GM23338 (cell line): ENCODE measurements at regions not wholly inside any gene's neighbourhood (a gene's known extent, or its start where the extent isn't known, plus 50 kb on each side); places are given as distances from the start of the nearest gene placed in this dataset.

Source experiments
- ATAC-seq: fragments of 200-7000 bp; cut with Tn5 transposase; 3 replicates; pipeline ENCODE4 v1.9.1; 2020
- DNase-seq: peaks from one replicate; pipeline ENCODE4 v3.0.0-alpha.2; 2015; ENCODE audit warnings: low spot score
- H2AFZ ChIP-seq: fragments of 200-600 bp; sonication (generic); 2 replicates; pipeline ENCODE4 v1.8.0; 2016; ENCODE audit warnings: antibody characterized with exemption, mild to moderate bottlenecking, moderate library complexity
- H3F3A ChIP-seq: fragments of 200-600 bp; sonication (generic); replicated peaks from 2 replicates; pipeline ENCODE4 v1.8.0; 2017; ENCODE audit warnings: antibody characterized with exemption, mixed run types, low read depth
- H3K27ac ChIP-seq: fragments of 200-600 bp; sonication (generic); 2 replicates; pipeline ENCODE4 v1.6.1; 2016; ENCODE audit warnings: low read depth
- H3K27me3 ChIP-seq: fragments of 200-600 bp; sonication (generic); 2 replicates; pipeline ENCODE4 v1.8.0; 2016; ENCODE audit warnings: mild to moderate bottlenecking, mixed run types, moderate library complexity; ENCODE audit not compliant: insufficient read depth
- H3K36me3 ChIP-seq: fragments of 200-600 bp; sonication (generic); 2 replicates; pipeline ENCODE4 v1.8.0; 2016; ENCODE audit warnings: mild to moderate bottlenecking; ENCODE audit not compliant: insufficient read depth
- H3K4me1 ChIP-seq: fragments of 200-600 bp; sonication (generic); 2 replicates; pipeline ENCODE4 v1.8.0; 2016; ENCODE audit warnings: mild to moderate bottlenecking, moderate library complexity; ENCODE audit not compliant: insufficient read depth
- H3K4me2 ChIP-seq: fragments of 200-600 bp; sonication (generic); 2 replicates; pipeline ENCODE4 v1.7.1; 2017; ENCODE audit warnings: mixed run types
- H3K4me3 ChIP-seq: fragments of 200-600 bp; sonication (generic); 2 replicates; pipeline ENCODE4 v1.6.1; 2016; ENCODE audit warnings: mixed run types
- H3K79me2 ChIP-seq: fragments of 200-600 bp; sonication (generic); replicated peaks from 2 replicates; pipeline ENCODE4 v1.8.0; 2017; ENCODE audit warnings: mild to moderate bottlenecking; ENCODE audit not compliant: insufficient read depth
- H3K9me2 ChIP-seq: fragments of 200-600 bp; sonication (generic); 2 replicates; pipeline ENCODE4 v1.8.0; 2017; ENCODE audit not compliant: insufficient read depth
- H4K20me1 ChIP-seq: fragments of 200-600 bp; sonication (generic); replicated peaks from 2 replicates; pipeline ENCODE4 v1.8.0; 2017; ENCODE audit warnings: mild to moderate bottlenecking; ENCODE audit not compliant: insufficient read depth
- H3K27ac Mint-ChIP-seq: 2 replicates; pipeline ENCODE4 v1.8.0; 2020; ENCODE audit warnings: inconsistent platforms, mild to moderate bottlenecking, moderate library complexity, mixed read lengths
- H3K27me3 Mint-ChIP-seq: 3 replicates; pipeline ENCODE4 v1.8.0; 2022; ENCODE audit warnings: low read depth, mild to moderate bottlenecking, moderate library complexity, mixed read lengths, inconsistent platforms; ENCODE audit not compliant: insufficient read depth, poor library complexity
- H3K36me3 Mint-ChIP-seq: 3 replicates; pipeline ENCODE4 v1.8.0; 2021; ENCODE audit warnings: low read depth, mild to moderate bottlenecking, inconsistent platforms, moderate library complexity, mixed read lengths
- H3K4me1 Mint-ChIP-seq: 3 replicates; pipeline ENCODE4 v1.8.0; 2020; ENCODE audit warnings: mild to moderate bottlenecking, inconsistent platforms, mixed read lengths
- H3K4me3 Mint-ChIP-seq: 3 replicates; pipeline ENCODE4 v1.8.0; 2021; ENCODE audit warnings: moderate library complexity, mild to moderate bottlenecking, inconsistent platforms, mixed read lengths
- H3K9me3 Mint-ChIP-seq: 3 replicates; pipeline ENCODE4 v1.8.0; 2020; ENCODE audit warnings: moderate library complexity, mild to moderate bottlenecking, inconsistent platforms, mixed read lengths
- CREB1 ChIP-seq: fragments of 250-450 bp; sonication (Bioruptor Pico); IDR thresholded peaks from 2 replicates; pipeline ENCODE4 v1.5.0; 2020; ENCODE audit warnings: low read depth, mild to moderate bottlenecking, moderate library complexity
- EZH2 ChIP-seq: fragments of 200-600 bp; sonication (generic); IDR thresholded peaks from one replicate; pipeline ENCODE4 v1.8.0; 2017; ENCODE audit warnings: antibody characterized with exemption, mild to moderate bottlenecking, low read depth; ENCODE audit not compliant: unreplicated experiment
- EZH2phosphoT487 ChIP-seq: fragments of 200-600 bp; sonication (generic); IDR thresholded peaks from one replicate; pipeline ENCODE4 v1.8.1; 2018; ENCODE audit warnings: antibody characterized with exemption; ENCODE audit not compliant: unreplicated experiment
- JUNB ChIP-seq: IDR thresholded peaks from one replicate; pipeline ENCODE4 v1.6.1; 2016; ENCODE audit warnings: antibody characterized with exemption; ENCODE audit not compliant: unreplicated experiment
- NANOG ChIP-seq: IDR thresholded peaks from 2 replicates; pipeline ENCODE4 v1.6.1; 2016; ENCODE audit warnings: antibody characterized with exemption, borderline replicate concordance
- POLR2AphosphoS5 ChIP-seq: IDR thresholded peaks from 2 replicates; pipeline ENCODE4 v1.6.1; 2016; ENCODE audit warnings: antibody characterized with exemption, low read depth
- STAT1 ChIP-seq: IDR thresholded peaks from one replicate; pipeline ENCODE4 v1.6.1; 2016; ENCODE audit warnings: antibody characterized with exemption; ENCODE audit not compliant: unreplicated experiment
- ZNF114 ChIP-seq: fragments of 250-450 bp; sonication (Bioruptor Pico); IDR thresholded peaks from 2 replicates; pipeline ENCODE4 v1.5.0; 2020; ENCODE audit warnings: mild to moderate bottlenecking, moderate library complexity
- ZNF331 ChIP-seq: fragments of 250-450 bp; sonication (Bioruptor Pico); IDR thresholded peaks from 2 replicates; pipeline ENCODE4 v1.5.0; 2020; ENCODE audit warnings: low read depth, mild to moderate bottlenecking, moderate library complexity
- TF ChIP-seq, protein P1 (sequence below), 2 experiments: fragments of 200-600 bp in 1 of 2; sonication (generic) in 1 of 2; conservative IDR thresholded peaks; 2 replicates each; pipeline versions ENCODE4 v1.5.1 to v1.6.1; 2016 to 2017; ENCODE audit warnings: antibody characterized with exemption in 2 of 2, low read depth in 2 of 2, mild to moderate bottlenecking in 2 of 2, moderate library complexity in 1 of 2
- TF ChIP-seq, protein P2 (sequence below): fragments of 250-450 bp; sonication (Bioruptor Pico); IDR thresholded peaks from 2 replicates; pipeline ENCODE4 v1.5.0; 2020; ENCODE audit warnings: mild to moderate bottlenecking, moderate library complexity

DNA sequence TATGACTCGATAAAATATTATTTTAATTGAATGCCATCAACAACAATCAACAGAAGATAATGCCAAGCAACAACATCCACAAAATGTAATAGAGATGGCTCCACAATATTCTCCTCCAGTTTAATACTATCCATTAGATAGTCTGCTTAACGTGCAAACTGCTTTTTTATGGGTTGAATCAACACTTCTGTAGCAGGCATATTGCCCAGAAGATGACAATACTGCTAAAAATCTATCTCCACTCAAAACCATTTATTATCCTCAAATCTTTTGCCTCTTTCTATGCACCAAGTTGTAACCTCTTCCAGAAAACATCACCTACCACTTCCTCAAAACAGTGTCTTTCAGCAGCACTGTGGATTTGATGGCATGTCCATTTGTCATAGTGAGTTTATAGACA lies 295.7 kb upstream of the LMCD1 start (continued):
- no peak for TF ChIP-seq NANOG
- no peak for TF ChIP-seq EZH2
- no peak for TF ChIP-seq ZNF331 (CRISPR knock-in tag)
- TF ChIP-seq ZNF114 (CRISPR knock-in tag): no peak
- TF ChIP-seq, protein P1, sequence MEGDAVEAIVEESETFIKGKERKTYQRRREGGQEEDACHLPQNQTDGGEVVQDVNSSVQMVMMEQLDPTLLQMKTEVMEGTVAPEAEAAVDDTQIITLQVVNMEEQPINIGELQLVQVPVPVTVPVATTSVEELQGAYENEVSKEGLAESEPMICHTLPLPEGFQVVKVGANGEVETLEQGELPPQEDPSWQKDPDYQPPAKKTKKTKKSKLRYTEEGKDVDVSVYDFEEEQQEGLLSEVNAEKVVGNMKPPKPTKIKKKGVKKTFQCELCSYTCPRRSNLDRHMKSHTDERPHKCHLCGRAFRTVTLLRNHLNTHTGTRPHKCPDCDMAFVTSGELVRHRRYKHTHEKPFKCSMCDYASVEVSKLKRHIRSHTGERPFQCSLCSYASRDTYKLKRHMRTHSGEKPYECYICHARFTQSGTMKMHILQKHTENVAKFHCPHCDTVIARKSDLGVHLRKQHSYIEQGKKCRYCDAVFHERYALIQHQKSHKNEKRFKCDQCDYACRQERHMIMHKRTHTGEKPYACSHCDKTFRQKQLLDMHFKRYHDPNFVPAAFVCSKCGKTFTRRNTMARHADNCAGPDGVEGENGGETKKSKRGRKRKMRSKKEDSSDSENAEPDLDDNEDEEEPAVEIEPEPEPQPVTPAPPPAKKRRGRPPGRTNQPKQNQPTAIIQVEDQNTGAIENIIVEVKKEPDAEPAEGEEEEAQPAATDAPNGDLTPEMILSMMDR (conservative IDR thresholded peaks at IDR 0.05; ENCODE audit: low read depth in 2 of 2): no peak
- no peak for TF ChIP-seq STAT1

DNA sequence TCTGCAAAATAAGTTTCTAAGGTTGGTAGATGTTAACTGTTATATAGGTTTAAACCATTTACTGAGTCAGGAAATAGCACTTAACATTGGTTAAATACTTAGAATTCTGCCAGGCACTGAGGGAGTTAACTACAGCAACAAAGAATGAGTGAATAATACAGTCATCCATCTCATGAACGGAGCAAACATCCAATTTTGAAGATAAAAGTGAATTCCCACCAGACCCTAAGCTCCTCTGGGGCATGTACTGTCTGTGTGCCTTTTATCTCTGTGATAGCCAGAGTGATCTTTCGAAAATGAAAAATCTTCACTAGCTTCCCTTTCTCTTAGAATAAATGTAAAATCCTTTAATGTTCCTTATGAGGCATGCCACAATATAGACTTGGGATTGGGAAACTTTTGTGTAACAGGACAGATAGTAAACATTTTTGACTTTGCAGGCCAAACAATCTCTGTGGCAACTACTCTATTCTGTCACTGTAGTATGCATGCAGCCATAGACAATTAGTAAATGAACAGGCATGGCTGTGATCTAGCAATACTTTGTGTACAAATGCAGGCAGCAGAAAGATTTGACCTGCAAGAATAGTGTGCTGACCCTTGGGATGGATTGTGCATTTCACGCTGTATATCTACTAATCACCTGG lies 294.5 kb upstream of the LMCD1 start:
- no peak for ATAC-seq
- no peaks in the 10 kb centered on the region for H3K27me3 ChIP-seq
- Mint-ChIP-seq H3K27ac (no peak overlapping the region), H3K9me3 (no peaks in the 10 kb centered on the region; the same call in 2 of the 3 replicates), H3K27me3 (peaks cover 4% of the 10 kb centered on the region), H3K36me3 (no peaks in the 10 kb centered on the region), H3K4me1 (no peaks in the 10 kb centered on the region; the same call in none of the 3 replicates), H3K4me3 (no peak overlapping the region)
- H3K79me2 ChIP-seq: no peaks in the 10 kb centered on the region
- no peak overlapping the region for H3K4me3 ChIP-seq
- no peak overlapping the region for H3K4me2 ChIP-seq
- no peaks in the 10 kb centered on the region for H3F3A ChIP-seq
- H3K36me3 ChIP-seq: no peaks in the 10 kb centered on the region
- H3K9me2 ChIP-seq: peaks cover 6% of the 10 kb centered on the region
- TF ChIP-seq ZNF331 (CRISPR knock-in tag) (no peak), EZH2phosphoT487 (no peak), POLR2AphosphoS5 (no peak), ZNF114 (CRISPR knock-in tag) (no peak), JUNB (no peak), CREB1 (CRISPR knock-in tag) (no peak)
- TF ChIP-seq, protein P2, sequence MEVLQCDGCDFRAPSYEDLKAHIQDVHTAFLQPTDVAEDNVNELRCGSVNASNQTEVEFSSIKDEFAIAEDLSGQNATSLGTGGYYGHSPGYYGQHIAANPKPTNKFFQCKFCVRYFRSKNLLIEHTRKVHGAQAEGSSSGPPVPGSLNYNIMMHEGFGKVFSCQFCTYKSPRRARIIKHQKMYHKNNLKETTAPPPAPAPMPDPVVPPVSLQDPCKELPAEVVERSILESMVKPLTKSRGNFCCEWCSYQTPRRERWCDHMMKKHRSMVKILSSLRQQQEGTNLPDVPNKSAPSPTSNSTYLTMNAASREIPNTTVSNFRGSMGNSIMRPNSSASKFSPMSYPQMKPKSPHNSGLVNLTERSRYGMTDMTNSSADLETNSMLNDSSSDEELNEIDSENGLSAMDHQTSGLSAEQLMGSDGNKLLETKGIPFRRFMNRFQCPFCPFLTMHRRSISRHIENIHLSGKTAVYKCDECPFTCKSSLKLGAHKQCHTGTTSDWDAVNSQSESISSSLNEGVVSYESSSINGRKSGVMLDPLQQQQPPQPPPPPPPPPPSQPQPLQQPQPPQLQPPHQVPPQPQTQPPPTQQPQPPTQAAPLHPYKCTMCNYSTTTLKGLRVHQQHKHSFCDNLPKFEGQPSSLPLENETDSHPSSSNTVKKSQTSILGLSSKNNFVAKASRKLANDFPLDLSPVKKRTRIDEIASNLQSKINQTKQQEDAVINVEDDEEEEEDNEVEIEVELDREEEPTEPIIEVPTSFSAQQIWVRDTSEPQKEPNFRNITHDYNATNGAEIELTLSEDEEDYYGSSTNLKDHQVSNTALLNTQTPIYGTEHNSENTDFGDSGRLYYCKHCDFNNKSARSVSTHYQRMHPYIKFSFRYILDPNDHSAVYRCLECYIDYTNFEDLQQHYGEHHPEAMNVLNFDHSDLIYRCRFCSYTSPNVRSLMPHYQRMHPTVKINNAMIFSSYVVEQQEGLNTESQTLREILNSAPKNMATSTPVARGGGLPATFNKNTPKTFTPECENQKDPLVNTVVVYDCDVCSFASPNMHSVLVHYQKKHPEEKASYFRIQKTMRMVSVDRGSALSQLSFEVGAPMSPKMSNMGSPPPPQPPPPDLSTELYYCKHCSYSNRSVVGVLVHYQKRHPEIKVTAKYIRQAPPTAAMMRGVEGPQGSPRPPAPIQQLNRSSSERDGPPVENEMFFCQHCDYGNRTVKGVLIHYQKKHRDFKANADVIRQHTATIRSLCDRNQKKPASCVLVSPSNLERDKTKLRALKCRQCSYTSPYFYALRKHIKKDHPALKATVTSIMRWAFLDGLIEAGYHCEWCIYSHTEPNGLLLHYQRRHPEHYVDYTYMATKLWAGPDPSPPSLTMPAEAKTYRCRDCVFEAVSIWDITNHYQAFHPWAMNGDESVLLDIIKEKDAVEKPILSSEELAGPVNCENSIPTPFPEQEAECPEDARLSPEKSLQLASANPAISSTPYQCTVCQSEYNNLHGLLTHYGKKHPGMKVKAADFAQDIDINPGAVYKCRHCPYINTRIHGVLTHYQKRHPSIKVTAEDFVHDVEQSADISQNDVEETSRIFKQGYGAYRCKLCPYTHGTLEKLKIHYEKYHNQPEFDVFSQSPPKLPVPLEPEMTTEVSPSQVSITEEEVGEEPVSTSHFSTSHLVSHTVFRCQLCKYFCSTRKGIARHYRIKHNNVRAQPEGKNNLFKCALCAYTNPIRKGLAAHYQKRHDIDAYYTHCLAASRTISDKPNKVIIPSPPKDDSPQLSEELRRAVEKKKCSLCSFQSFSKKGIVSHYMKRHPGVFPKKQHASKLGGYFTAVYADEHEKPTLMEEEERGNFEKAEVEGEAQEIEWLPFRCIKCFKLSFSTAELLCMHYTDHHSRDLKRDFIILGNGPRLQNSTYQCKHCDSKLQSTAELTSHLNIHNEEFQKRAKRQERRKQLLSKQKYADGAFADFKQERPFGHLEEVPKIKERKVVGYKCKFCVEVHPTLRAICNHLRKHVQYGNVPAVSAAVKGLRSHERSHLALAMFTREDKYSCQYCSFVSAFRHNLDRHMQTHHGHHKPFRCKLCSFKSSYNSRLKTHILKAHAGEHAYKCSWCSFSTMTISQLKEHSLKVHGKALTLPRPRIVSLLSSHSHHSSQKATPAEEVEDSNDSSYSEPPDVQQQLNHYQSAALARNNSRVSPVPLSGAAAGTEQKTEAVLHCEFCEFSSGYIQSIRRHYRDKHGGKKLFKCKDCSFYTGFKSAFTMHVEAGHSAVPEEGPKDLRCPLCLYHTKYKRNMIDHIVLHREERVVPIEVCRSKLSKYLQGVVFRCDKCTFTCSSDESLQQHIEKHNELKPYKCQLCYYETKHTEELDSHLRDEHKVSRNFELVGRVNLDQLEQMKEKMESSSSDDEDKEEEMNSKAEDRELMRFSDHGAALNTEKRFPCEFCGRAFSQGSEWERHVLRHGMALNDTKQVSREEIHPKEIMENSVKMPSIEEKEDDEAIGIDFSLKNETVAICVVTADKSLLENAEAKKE (CRISPR knock-in tag): no peak
- TF ChIP-seq, protein P1 (conservative IDR thresholded peaks at IDR 0.05; ENCODE audit: low read depth in 2 of 2): no peak
- no peaks in the 10 kb centered on the region for H3K4me1 ChIP-seq
- H3K27ac ChIP-seq: no peak overlapping the region
- no peaks in the 10 kb centered on the region for H4K20me1 ChIP-seq
- DNase-seq: no peak
- no peak overlapping the region for H2AFZ ChIP-seq
